ENCODE measurements at regions not wholly inside any gene's neighbourhood (a gene's known extent, or its start where the extent isn't known, plus 50 kb on each side); places are given as distances from the start of the nearest gene placed in this dataset.

DNA sequence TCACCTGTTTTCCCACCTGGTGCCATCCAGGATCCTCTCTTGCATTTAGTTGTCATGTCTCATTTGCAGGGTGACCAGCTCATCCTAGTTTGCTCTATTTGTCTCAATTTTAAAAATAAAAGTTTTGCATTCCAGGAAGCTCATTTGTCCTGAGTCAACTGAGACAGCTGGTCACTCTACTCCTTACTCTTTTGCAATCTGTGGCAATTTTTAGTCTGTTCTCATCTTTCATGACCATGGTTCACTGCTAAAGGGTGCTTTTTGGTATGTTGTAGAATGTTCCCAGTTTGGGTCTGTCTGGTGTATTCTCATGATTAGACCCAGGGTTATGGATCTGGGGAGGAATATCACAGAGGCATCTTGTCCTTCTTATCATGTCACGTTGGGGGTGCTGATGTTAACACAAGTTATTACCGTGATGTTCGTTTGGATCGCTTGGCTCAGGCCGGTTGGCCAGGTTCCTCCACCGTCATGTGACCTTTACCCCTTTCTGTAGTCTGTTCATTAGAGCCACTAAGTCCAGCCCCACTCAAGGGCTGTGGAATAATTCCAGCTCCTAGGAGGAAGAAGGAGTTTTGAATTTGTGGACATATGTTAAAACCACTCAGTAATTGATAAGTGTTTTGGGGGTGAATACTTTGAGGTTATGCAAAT is 103.3 kb upstream of the IGFBP3 start:
- no peak for DNase-seq

DNA sequence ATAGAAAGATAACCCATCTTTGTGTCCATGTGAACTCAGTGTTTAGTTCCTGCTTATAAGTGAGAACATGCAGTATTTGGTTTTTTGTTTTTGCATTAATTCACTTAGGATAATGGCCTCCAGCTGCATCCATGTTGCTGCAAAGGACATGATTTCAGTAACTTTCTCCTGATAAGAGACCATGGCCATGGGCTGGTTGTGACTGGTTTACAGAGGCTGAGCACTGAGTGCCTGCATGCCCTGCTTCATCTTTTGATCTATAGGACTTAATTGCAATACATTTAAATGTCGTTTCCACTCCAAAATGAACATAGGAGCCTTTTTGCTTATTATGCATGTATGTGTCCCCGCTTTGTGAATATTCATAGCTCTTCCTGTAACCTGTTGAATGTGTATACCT is 101.3 kb upstream of the IGFBP3 start:
- no peak for DNase-seq

DNA sequence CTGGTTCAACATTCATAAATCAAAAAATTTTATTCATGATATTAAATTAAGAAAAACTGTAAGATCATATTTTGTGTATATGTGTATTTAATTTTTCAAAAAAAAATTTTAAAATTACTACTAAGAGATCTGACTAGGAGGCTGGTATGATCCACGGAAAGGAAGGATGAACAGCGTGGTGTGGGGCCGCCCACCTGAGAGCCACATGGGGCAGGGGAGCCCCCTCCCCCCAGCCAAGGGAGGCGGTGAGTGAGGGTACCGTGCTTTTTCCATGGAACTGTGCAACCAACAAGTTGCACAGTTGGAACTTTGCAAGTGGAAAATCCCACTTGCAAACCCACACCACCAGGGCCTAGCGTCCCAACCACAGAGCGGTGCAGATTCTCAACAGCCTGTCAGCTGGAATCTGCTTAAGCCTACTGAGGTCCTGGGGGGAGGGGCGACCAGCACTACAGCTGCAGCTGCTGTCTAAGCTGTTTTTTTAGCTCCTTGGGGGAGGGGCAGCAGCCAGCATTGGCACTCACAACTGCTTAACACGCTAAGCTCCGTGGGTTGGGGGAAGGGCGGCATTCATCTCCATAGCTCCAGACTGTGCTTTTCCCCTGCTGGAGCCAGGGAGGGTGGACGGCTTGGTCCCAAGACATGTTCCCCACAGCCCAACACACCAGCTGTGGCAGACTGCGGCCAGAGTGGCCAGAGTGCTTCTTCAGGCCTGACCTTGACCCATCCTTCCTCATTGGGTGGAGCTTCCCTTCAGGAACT is 94.2 kb upstream of the IGFBP3 start:
- no peak for DNase-seq

DNA sequence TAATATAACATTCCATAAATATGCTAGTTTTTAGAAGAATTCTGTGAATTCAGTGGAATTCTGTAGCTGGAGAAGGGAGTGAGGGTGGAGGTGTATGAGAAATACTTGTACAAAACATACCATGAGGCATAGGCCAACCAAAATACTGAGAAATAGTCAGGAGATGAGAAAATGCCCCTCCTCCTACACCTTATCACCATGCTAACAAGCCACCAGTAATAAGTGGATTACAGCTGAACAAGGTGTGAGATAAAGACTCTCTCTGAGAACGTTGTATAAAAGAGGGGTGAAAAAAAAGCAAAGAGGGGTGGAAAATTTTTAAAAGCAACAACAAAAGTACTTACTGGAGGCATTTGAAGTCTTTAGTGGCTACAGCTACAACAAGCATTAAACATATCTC is 90.4 kb upstream of the IGFBP3 start:
- no peak for DNase-seq

DNA sequence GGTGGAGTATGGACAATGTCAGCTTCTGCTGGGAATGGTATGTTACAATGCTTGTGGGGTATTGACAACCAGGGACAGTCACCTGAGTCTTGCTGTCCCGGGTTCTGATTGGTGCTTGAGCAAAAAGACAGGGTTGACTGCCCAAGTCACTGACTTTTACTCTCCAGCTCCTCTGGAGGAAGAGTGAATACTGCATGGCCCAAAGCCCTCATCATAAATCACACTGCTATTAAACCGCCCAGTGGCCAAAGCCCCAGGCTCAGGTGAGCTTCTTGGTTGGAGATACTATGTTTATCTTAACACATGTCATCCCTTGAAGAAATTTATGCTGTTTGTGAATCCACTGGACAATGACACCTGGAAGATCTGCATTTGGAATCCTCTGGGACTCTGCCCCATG is 90.0 kb upstream of the IGFBP3 start:
- DNase-seq: no peak

DNA sequence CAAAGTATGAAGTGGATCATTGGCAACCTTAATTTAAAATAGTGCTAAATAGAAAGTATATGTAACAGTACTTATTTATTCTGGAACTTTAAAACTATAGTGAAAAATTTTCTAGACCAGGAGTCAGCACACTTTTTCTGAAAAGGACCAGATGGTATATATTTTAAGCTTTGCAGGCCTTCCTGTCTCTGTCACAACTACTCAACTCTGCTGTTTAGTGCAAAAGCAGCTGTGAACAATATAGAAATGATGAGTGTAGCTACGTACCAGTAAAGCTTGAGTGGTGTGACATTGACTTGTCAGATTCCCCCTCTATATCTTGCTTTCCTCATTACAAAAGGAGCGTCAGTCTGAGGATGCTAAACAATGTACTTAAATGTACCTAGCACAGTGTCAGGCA is 88.1 kb upstream of the IGFBP3 start:
- no peak for DNase-seq

DNA sequence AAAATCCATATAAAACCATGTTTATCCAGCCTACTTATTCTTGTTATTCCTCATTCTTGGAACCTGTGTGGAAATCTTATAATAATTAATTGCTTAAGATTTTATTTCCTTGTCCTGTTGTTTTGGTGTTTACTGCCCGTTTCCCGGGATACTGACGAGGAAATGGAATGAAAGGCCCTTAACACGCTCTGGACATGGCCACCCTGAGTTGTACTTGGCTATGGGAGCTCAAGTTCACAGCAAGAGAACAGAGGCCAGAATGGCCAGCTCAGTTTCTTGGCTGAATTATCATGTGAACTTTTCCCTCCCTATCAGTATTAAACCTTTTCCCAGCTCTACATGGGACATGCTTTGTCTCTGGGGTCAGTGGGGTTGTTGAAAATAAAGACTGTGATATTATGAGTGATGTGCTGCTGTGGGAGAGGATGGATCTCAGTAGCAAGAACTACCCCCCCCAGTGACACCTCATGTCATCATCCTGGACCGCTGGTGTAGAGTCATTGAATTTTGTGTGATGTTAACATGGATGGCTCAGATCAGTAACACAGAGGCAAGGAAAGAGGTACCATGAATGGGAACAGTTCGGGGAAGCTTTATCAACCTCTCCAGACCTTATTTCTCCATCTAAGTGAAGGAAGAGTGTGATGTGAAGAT is 87.0 kb upstream of the IGFBP3 start:
- no peak for DNase-seq

DNA sequence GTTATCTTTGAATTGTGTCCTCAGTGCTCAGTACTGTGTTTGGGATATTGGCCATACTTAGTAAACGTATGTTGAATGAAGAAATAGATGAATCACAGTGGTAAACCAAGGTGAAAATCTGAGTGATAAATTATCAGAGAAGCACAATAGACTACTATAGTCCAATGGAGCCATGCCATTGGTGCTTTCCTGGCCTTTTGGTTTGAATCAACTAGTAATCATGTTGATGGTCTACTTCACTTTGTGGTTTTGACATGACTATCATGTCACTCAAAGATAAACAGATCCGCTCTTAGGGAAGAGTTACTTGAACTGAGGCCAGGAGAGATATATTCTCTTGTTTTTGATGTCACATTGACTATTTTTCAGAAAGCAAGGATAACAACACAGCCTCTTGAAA is 86.1 kb upstream of the IGFBP3 start:
- DNase-seq: no peak

DNA sequence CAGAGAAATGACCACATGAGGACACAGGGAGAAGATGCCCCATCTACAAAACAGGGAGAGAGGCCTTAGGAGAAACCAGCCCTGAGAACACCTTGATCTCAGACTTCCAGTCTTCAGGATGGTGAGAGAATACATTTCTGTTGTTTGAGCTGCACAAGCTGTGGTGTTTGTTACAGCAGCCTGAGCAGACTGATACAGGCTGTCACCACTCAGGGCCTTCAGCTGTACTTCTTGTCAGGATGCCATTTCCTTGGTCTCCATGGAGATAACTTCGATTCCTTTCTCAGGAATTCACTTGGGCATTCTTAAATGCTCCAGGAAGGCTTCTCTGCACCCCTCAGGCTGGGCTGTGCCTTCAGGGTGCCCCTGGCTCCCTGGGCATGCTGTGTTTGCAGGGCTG is 85.7 kb upstream of the IGFBP3 start:
- no peak for DNase-seq

DNA sequence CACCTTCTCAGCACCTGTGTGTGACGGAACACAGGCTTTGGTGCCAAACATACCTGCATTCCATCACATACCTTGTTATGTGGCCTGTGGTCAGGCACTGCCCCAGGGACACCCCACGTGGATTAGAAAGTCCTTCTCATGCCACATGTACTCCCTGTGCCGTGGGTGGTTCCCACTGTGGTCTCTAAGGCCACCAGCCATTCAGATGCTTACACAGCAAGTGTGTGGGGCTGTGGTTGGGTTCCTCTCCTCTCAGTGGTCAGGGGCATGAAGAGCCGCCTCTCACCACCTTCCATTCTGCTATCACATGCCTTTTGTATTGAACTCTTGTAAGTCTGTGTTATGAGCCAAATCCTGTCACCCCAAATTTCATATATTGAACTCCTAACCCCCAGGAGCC is 85.1 kb upstream of the IGFBP3 start:
- DNase-seq: no peak

DNA sequence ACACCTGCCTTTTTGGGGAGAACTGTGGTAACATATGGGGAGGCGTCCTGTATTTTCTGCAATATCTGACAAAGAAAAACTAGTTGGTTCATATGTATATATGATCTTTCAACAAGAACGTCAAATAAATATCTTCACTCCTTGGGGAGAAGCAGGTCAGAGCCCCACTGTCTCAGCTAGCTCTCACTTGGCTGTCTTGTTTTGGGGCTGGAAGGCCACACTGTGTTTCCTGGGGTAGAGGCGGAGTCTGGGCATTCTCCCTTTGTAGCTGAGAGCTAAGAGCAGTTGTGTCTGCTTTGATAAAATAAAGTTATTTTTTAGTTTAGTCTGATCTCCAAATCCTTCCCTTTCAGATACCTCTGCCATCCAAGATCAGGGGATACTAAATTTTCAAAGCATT is 83.9 kb upstream of the IGFBP3 start:
- no peak for DNase-seq

DNA sequence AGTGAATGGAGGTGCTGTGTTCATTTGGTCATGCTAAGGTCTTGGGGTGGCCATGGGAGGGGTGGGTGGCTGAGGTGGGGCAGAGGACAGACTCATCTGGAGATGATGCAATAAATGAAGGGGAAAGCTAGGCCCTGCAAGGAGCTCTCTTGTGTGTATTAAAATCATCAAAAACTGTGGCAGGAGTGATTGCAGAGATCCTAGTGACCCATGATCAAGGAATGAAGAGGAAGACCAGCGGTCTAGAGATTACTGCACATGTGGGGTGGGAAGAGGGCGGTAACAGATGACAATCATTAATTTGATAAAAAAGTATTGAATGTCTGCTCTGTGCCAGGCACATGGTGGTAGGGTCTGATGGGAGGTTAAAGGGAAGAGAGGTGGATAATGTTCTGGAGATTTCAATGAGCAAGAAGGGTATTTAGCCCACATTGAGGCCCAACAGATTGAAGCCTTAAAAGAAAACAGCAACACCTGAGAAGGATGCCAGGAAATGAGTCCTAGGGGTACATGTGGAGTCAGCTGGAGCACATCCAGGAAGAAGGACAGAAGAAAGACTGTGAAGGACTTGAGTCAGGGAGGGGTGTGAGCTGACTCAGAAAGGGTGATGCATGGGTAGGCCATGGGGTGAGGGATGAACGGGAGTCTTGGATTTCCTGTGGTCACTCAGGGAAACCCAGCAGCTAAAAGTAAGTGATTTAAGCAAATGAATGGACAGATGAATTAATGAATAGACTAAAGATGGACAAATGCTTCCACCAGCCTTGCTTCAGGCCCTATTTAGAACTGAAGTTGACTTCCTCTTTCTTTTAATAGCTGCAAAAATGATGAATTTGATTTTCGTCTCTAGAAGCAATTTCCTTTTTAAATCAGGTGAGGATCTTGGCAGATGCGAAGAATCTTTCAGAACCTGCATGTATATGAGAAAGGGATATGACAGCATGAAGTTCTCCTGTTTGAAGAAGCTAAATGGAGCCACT is 83.1 kb upstream of the IGFBP3 start:
- no peak for DNase-seq

DNA sequence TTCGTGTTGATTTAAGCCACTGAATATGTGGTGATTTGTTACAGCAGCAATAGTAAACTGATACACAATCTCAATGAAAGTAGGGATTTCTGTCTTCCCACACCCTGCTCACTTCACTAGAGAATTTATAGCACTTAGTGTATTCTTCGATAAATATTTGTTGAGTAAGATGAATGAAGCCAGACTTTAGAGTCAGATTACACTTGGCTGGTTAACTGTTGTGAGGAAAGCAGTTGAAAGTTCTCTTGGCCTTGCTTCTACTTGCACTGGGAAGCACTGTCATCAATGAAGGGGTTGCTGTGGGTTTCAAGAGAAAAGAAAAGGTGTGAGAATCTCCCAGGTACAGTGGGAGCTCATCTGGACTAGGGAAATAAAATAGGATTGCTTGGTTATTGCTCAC is 82.1 kb upstream of the IGFBP3 start:
- no peak for DNase-seq

DNA sequence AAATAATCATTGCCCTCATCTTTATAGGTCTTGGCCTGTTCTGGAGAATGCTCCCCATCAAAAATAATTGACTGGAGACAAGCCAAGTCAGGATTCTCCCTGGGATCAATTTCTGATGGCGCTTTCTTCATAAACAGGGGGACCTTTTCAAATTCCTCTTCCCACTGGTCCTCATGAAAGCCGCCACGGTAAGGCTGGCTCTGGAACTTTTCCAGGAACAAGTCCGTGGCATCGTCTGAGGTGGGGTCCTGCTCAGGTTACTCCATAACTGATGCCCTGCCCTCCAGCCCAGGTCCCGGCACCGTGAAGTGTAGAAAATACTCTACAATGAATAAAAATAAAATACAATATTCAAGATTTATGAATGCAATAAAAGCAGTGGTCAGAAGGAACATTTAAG is 79.4 kb upstream of the IGFBP3 start:
- DNase-seq: no peak

DNA sequence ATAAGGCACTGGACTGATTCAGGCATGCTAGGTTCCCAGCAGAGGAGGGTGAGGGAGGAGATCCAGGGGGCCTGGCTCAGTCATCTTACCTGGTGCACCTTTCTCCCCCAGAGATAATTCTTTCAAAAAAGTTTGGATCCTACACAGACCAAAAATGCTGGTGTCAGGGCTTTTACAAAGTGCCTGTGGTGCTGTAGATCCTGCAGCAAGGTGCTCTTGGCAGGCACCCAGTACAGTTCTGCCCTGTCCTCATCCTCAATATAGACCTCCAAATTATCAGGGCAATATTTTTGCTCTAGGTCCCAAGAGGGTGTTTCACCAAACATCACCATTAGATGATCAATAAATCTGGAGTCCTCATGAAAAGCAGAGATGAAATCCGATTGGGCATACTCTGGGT is 78.5 kb upstream of the IGFBP3 start:
- no peak for DNase-seq

DNA sequence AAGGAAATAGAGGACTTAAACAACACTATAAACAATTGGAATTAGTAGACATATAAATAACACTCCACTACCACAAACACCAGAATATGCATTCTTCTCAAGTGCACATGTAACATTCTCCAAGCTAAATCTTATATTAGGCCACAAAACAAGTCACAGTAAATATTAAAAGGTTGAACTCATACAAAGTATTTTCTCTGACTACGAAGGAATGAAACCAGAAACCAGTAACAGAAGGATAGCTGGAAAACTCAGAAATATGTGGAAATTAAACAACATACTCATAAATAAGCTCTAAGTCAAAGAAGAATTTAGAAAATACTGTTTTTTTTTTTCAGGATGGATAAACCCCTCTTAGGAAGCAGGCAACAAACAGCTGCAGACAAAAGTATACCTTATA is 77.4 kb upstream of the IGFBP3 start:
- no peak for DNase-seq

DNA sequence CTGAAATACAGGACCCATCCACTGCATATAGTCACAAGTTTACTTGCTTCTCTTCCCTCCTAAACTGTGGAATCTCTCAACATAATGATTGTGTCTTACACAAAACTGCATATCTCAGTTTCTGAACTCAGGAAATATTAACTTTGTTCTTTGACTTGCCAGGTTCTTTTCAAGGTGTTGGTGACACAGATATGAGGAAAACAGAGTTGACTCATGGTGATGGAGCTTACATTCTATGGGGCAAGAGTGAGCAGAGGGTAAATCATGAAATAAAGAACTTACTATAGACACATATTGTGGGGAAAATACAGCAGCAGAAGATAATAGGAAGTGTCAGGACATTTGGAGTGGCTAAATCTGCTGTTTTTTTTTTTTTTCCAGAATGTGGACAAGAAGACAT is 72.5 kb upstream of the IGFBP3 start:
- no peak for DNase-seq

DNA sequence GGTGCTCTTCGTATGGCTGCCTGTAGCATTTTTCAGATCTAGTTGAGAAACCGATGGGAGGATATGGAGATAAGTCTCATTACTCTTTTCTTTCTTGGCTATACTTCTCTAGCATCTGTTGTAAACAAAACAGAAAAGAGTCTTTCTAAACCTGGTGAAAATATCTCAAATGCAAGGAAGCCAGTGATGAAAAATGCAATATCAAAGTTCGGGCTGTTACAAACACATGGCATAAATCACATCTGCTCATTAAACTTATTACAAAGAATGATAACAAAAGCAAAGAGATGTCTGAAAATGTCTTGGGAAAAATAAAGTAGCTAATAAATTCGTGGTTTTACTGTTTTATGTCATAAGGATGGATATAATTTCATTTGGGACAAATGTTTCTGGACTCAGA is 71.8 kb upstream of the IGFBP3 start:
- no peak for DNase-seq

DNA sequence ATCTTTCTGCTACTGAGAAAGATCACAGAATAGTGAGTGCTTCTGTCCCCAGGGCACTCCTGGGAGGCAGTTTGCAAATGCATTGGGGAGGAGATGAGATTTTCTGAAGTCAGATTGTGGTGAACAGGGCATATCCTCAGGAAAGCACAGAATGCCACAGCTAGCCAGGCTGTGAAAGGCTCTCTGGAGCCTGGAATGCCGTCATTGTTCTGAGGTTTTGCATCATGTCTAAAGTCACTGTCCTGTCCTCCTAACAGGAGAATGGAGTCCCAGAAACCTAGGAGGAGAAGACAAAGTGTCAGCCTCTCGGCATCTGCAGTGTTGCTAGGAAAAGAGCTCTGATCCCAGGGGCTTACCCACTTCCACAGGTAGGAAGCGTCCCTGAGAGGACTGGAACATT is 69.2 kb upstream of the IGFBP3 start:
- DNase-seq: no peak

DNA sequence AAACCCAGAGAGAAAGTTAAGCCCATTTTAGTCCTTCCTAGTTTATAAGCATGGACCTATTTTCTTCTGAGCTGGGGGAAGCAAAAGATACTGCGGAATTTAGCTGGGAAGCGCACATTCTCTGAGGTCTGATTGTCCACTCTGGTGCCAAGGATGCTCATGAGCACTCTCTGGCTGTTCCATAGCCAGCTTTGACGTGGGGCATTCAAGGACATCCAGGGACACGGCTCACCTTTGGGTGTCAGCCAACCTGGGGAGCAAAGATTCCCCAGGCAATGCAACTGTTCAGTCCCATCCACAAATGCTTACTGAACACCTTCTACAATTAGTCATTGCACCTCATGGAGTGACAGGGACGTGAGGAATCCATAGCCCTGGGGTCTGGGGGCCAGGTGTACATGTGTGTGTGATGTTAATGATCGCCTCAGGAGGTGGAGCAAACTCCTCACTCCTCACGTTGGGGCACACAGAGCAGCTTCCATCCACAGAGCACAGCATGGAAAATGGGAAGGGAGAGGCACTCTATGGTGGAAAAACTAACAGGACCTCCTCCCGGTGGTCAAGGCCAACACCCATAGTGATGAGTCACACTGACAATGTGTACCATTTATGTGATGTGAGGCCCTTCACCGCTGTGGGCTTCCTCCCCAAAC is 67.5 kb upstream of the IGFBP3 start:
- DNase-seq: no peak

DNA sequence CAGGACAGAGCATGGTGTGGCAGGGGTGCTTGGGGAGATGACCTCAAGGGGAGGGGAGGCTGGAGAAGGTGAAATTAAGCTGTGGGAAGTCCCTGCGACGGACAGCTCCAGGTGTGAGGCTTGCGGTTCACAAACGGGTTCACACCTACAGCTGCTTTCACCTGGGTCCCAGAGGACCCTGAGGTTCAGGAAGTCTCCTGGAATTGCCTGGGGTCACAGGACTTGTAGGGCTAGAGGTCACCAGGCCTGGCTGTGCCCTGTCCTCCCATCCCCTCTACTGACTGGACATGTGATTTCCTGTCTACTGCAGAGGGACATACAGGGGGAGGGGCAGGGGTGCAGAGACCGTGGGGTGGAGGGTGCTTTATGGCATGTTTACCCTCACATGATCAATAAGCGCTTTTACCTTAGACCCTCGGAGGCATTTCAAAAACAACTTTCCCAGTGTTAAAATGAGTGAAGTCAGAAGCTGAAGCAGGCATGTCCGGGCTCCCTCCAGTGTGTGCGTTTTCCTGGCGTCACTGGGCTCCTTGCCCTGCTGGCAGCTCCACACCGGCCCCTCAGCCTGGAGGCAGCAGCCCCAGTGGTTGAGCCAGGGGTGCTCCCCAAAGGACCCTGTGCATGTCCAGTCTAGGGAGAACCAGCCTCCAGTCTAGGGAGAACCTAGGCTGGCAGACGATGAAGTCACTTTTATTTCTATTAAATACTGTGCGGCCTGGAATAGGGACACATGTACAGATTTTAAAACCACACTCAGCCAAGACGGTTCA is 66.6 kb upstream of the IGFBP3 start:
- DNase-seq: no peak

All from NCI-H446 treated with DMSO at 0.1 percent for 48 hours (cell line).